IMR-90 (cell line): ENCODE measurements at regions not wholly inside any gene's neighbourhood (a gene's known extent, or its start where the extent isn't known, plus 50 kb on each side); places are given as distances from the start of the nearest gene placed in this dataset.

Experiments used
- ATAC-seq: fragments of 200-7000 bp; cut with Tn5 transposase; 2 replicates; pipeline ENCODE4 v1.9.1; 2020; ENCODE audit warnings: low read depth, mild to moderate bottlenecking, moderate library complexity
- BruUV-seq: library from RNA; stranded (reverse); fragments of 400-500 nt; replicated peaks from 2 replicates; lab custom pipeline; 2021; lab: Mats Ljungman, UMichigan
- CTCF ChIA-PET: fragments of 300-600 bp; formaldehyde crosslinking; extraction: SDS; loops from one replicate; lab custom pipeline; 2021; ENCODE audit warnings: antibody characterized with exemption; lab: Yijun Ruan, JAX
- POLR2A ChIA-PET: fragments of 300-600 bp; sonication (Branson Sonifier 250); formaldehyde crosslinking; loops from one replicate; lab custom pipeline; 2022; ENCODE audit warnings: antibody characterized with exemption; ENCODE audit not compliant: unreplicated experiment; lab: Charles Lee
- DNase-seq: peaks from one replicate; pipeline ENCODE4 v3.0.0; 2013
- H2AFZ ChIP-seq: replicated peaks from 2 replicates; pipeline ENCODE3; 2013; ENCODE audit warnings: low read length, mild to moderate bottlenecking; ENCODE audit not compliant: poor library complexity
- H2AK5ac ChIP-seq: 2 replicates; pipeline ENCODE4 v1.6.1; 2013; ENCODE audit warnings: low read depth, low read length, inconsistent platforms
- H2AK9ac ChIP-seq: replicated peaks from 2 replicates; pipeline ENCODE3; 2013; ENCODE audit warnings: mild to moderate bottlenecking, low read depth, low read length, moderate library complexity; ENCODE audit not compliant: poor library complexity
- H2BK120ac ChIP-seq: 2 replicates; pipeline ENCODE4 v1.6.1; 2013; ENCODE audit warnings: low read depth, low read length, inconsistent platforms
- H2BK15ac ChIP-seq: 3 replicates; pipeline ENCODE4 v1.6.1; 2013; ENCODE audit warnings: low read depth, low read length, inconsistent platforms
- H2BK20ac ChIP-seq: 2 replicates; pipeline ENCODE4 v1.6.1; 2013; ENCODE audit warnings: low read depth, mild to moderate bottlenecking, inconsistent platforms, low read length, moderate library complexity
- H2BK5ac ChIP-seq: 2 replicates; pipeline ENCODE4 v1.6.1; 2013; ENCODE audit warnings: mild to moderate bottlenecking, low read depth, low read length, inconsistent platforms; ENCODE audit not compliant: poor library complexity, severe bottlenecking
- H3K14ac ChIP-seq: replicated peaks from 2 replicates; pipeline ENCODE4 v1.6.1; 2013; ENCODE audit warnings: low read depth, low read length, inconsistent platforms
- H3K18ac ChIP-seq: 2 replicates; pipeline ENCODE4 v1.6.1; 2013; ENCODE audit warnings: low read depth, low read length, control low read depth
- H3K23ac ChIP-seq: 2 replicates; pipeline ENCODE4 v1.6.1; 2013; ENCODE audit warnings: low read depth, low read length, inconsistent platforms
- H3K27ac ChIP-seq: 2 replicates; pipeline ENCODE4 v1.5.1; 2013; ENCODE audit warnings: mild to moderate bottlenecking, control low read depth, low read length; ENCODE audit not compliant: insufficient read depth
- H3K27me3 ChIP-seq: 2 replicates; pipeline ENCODE4 v1.6.1; 2013; ENCODE audit warnings: low read length; ENCODE audit not compliant: control insufficient read depth, insufficient read depth
- H3K36me3 ChIP-seq: 2 replicates; pipeline ENCODE4 v1.6.1; 2013; ENCODE audit warnings: low read length, mixed read lengths; ENCODE audit not compliant: control insufficient read depth, insufficient read depth
- H3K4ac ChIP-seq: 2 replicates; pipeline ENCODE4 v1.6.1; 2013; ENCODE audit warnings: low read depth, low read length, inconsistent platforms
- H3K4me1 ChIP-seq: 2 replicates; pipeline ENCODE4 v1.6.1; 2013; ENCODE audit warnings: low read length, mixed read lengths; ENCODE audit not compliant: control insufficient read depth, insufficient read depth
- H3K4me2 ChIP-seq: 2 replicates; pipeline ENCODE4 v1.6.1; 2013; ENCODE audit warnings: low read depth, mild to moderate bottlenecking, control low read depth, low read length, moderate library complexity
- H3K4me3 ChIP-seq: 2 replicates; pipeline ENCODE4 v1.5.1; 2013; ENCODE audit warnings: low read depth, mild to moderate bottlenecking, control low read depth, low read length, moderate library complexity; ENCODE audit not compliant: insufficient read depth
- H3K56ac ChIP-seq: 2 replicates; pipeline ENCODE4 v1.6.1; 2013; ENCODE audit warnings: low read length, inconsistent platforms; ENCODE audit not compliant: insufficient read depth; ENCODE audit errors: extremely low read depth
- H3K79me1 ChIP-seq, 2 experiments: 2 replicates each; pipeline ENCODE4 v1.6.1; 2013; ENCODE audit warnings: low read length in 2 of 2, inconsistent platforms in 1 of 2, low read depth in 1 of 2
- H3K9ac ChIP-seq: 2 replicates; pipeline ENCODE4 v1.6.1; 2013; ENCODE audit warnings: low read depth, low read length, control low read depth
- H3K9me1 ChIP-seq: 2 replicates; pipeline ENCODE4 v1.6.1; 2013; ENCODE audit warnings: low read length, inconsistent platforms; ENCODE audit not compliant: insufficient read depth
- H3K9me3 ChIP-seq: 2 replicates; pipeline ENCODE4 v1.6.1; 2013; ENCODE audit warnings: low read length; ENCODE audit not compliant: control insufficient read depth, insufficient read depth
- H4K20me1 ChIP-seq: 2 replicates; pipeline ENCODE4 v1.6.1; 2013; ENCODE audit warnings: low read length, inconsistent platforms; ENCODE audit not compliant: insufficient read depth
- H4K5ac ChIP-seq: 2 replicates; pipeline ENCODE4 v1.6.1; 2013; ENCODE audit warnings: mild to moderate bottlenecking, low read depth, low read length, control low read depth
- H4K8ac ChIP-seq, 2 experiments: 2 replicates each; pipeline ENCODE4 v1.6.1; 2013; ENCODE audit warnings: low read depth in 2 of 2, low read length in 2 of 2, control low read depth in 1 of 2, inconsistent platforms in 1 of 2
- H4K91ac ChIP-seq: 2 replicates; pipeline ENCODE4 v1.6.1; 2013; ENCODE audit warnings: low read depth, low read length, inconsistent platforms; ENCODE audit not compliant: insufficient read depth
- CEBPB ChIP-seq: IDR thresholded peaks from 2 replicates; pipeline ENCODE4 v1.6.1; 2012; ENCODE audit warnings: low read depth, low read length, improper control_type of control experiment
- CHD1 ChIP-seq: IDR thresholded peaks from 2 replicates; pipeline ENCODE4 v1.6.1; 2012; ENCODE audit warnings: low read depth, low read length, improper control_type of control experiment
- CTCF ChIP-seq: conservative IDR thresholded peaks from 2 replicates; pipeline ENCODE4 v1.5.1; 2012; ENCODE audit warnings: mild to moderate bottlenecking, low read depth, low read length, improper control_type of control experiment
- MAFK ChIP-seq: IDR thresholded peaks from 2 replicates; pipeline ENCODE4 v1.6.1; 2012; ENCODE audit warnings: low read depth, low read length, improper control_type of control experiment
- MAZ ChIP-seq: IDR thresholded peaks from 2 replicates; pipeline ENCODE4 v1.6.1; 2012; ENCODE audit warnings: low read depth, mild to moderate bottlenecking, low read length, improper control_type of control experiment, moderate library complexity, borderline replicate concordance
- MXI1 ChIP-seq: IDR thresholded peaks from 2 replicates; pipeline ENCODE4 v1.6.1; 2012; ENCODE audit warnings: low read depth, mild to moderate bottlenecking, low read length, moderate library complexity, borderline replicate concordance
- NFE2L2 ChIP-seq: fragments of 150-350 bp; IDR thresholded peaks from 2 replicates; pipeline ENCODE4 v1.6.1; 2016; ENCODE audit warnings: low read depth, mild to moderate bottlenecking, low read length
- POLR2A ChIP-seq: IDR thresholded peaks from 2 replicates; pipeline ENCODE4 v1.6.1; 2012; ENCODE audit warnings: mild to moderate bottlenecking, low read depth, low read length
- RAD21 ChIP-seq: IDR thresholded peaks from 2 replicates; pipeline ENCODE4 v1.6.1; 2012; ENCODE audit warnings: low read length, improper control_type of control experiment
- RCOR1 ChIP-seq: IDR thresholded peaks from 2 replicates; pipeline ENCODE4 v1.6.1; 2012; ENCODE audit warnings: mild to moderate bottlenecking, low read length, improper control_type of control experiment; ENCODE audit not compliant: insufficient replicate concordance
- RFX5 ChIP-seq: IDR thresholded peaks from 2 replicates; pipeline ENCODE4 v1.8.0; 2012; ENCODE audit warnings: low read depth, mild to moderate bottlenecking, low read length, moderate library complexity
- SMC3 ChIP-seq: fragments of 150-350 bp; IDR thresholded peaks from 2 replicates; pipeline ENCODE4 v1.6.1; 2016; ENCODE audit warnings: low read depth, mild to moderate bottlenecking, antibody characterized with exemption, low read length, moderate library complexity
- WGBS, 2 experiments: methylation state at CpG; one replicate each; pipeline versions ENCODE4 v1.1.5 to v1.1.7; 2013; ENCODE audit warnings: missing lambda C conversion rate in 2 of 2; ENCODE audit not compliant: insufficient read length in 1 of 2; ENCODE audit errors: extremely low coverage in 2 of 2; 5-methylcytosine and 5-hydroxymethylcytosine counted together
- dilution Hi-C: fragments of 300-500 bp; cut with HindIII; formaldehyde crosslinking; loops from one replicate; pipeline ENCODE4 v1.14.3; 2018; ENCODE audit warnings: low sequenced_read_pairs; ENCODE audit not compliant: unreplicated experiment
- in situ Hi-C: fragments of 300-500 bp; cut with MboI; formaldehyde crosslinking; loops from 3 replicates; pipeline ENCODE4 v1.14.3; 2019; ENCODE audit warnings: low sequenced_read_pairs, inconsistent platforms, mixed read lengths
- intact Hi-C: fragments of 100-400 bp; cut with micrococcal nuclease; formaldehyde crosslinking; loops from 2 replicates; pipeline ENCODE4 v1.10.0; 2022
- TF ChIP-seq, protein P1 (sequence below): fragments of 150-350 bp; IDR thresholded peaks from 2 replicates; pipeline ENCODE4 v1.6.1; 2016; ENCODE audit warnings: low read depth, mild to moderate bottlenecking, low read length, moderate library complexity, borderline replicate concordance
- TF ChIP-seq, protein P2 (sequence below): fragments of 150-350 bp; IDR thresholded peaks from 2 replicates; pipeline ENCODE4 v1.6.1; 2017; ENCODE audit warnings: mild to moderate bottlenecking, antibody characterized with exemption, low read length, low read depth

DNA sequence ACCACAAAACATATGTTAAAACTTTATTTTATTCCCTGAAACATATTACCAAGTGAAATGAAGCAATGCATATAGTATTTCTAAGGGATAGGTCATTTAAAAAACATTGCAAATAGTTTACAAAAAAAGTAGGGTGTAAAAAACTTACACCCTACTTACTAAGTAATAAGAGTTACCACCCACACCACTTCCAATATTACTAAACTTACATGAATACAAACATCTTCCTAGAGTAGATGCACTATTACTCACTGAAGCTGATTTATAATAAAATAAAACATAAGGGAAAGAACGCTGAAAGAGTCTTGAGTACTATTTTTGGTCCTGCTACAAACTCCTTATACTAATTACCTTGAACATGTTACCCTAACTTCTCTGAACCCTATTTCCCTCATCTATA is 289.4 kb downstream of the HINT1 start:
- WGBS, 2 experiments = no CpG with 5 or more reads among the region's 1 CpG
- H3K36me3 ChIP-seq = no peaks in the 10 kb centered on the region
- dilution Hi-C loops = no loop called here
- H2AK9ac ChIP-seq = no peak overlapping the region
- no peak overlapping the region for H4K8ac ChIP-seq
- DNase-seq = no peak
- H2AK5ac ChIP-seq = no peak overlapping the region
- no peak overlapping the region for H3K4me2 ChIP-seq
- no peaks in the 10 kb centered on the region for H4K20me1 ChIP-seq
- no peak overlapping the region for H4K5ac ChIP-seq
- H3K27me3 ChIP-seq = no peaks in the 10 kb centered on the region
- H3K4me1 ChIP-seq = no peaks in the 10 kb centered on the region
- no peak overlapping the region for H3K23ac ChIP-seq
- H3K4me3 ChIP-seq = no peak overlapping the region
- no peak for ATAC-seq
- no peak overlapping the region for H3K14ac ChIP-seq
- H2BK5ac ChIP-seq = no peak overlapping the region
- H2BK120ac ChIP-seq = no peak overlapping the region
- no peak overlapping the region for H2BK20ac ChIP-seq
- H2AFZ ChIP-seq = no peak overlapping the region
- intact Hi-C loops = no loop called here
- H3K18ac ChIP-seq = no peak overlapping the region
- TF ChIP-seq RAD21 = no peak
- TF ChIP-seq RFX5 = no peak
- TF ChIP-seq, protein P1, sequence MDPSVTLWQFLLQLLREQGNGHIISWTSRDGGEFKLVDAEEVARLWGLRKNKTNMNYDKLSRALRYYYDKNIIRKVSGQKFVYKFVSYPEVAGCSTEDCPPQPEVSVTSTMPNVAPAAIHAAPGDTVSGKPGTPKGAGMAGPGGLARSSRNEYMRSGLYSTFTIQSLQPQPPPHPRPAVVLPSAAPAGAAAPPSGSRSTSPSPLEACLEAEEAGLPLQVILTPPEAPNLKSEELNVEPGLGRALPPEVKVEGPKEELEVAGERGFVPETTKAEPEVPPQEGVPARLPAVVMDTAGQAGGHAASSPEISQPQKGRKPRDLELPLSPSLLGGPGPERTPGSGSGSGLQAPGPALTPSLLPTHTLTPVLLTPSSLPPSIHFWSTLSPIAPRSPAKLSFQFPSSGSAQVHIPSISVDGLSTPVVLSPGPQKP = no peak
- no peak for TF ChIP-seq MXI1
- TF ChIP-seq MAFK = no peak
- TF ChIP-seq CTCF = no peak
- no peak for TF ChIP-seq NFE2L2
- TF ChIP-seq CHD1 = no peak
- no peak for TF ChIP-seq CEBPB
- TF ChIP-seq, protein P2, sequence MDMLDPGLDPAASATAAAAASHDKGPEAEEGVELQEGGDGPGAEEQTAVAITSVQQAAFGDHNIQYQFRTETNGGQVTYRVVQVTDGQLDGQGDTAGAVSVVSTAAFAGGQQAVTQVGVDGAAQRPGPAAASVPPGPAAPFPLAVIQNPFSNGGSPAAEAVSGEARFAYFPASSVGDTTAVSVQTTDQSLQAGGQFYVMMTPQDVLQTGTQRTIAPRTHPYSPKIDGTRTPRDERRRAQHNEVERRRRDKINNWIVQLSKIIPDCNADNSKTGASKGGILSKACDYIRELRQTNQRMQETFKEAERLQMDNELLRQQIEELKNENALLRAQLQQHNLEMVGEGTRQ = no peak
- no peak for TF ChIP-seq RCOR1
- no peak for TF ChIP-seq MAZ
- TF ChIP-seq SMC3 = no peak
- no peak for TF ChIP-seq POLR2A
- peaks cover 9% of the 10 kb centered on the region for H3K9me3 ChIP-seq
- no peak overlapping the region for H3K9ac ChIP-seq
- H2BK15ac ChIP-seq = no peak overlapping the region
- H3K79me1 ChIP-seq = no peaks in the 10 kb centered on the region
- no peak overlapping the region for H4K91ac ChIP-seq
- H3K56ac ChIP-seq = no peak overlapping the region
- no peak overlapping the region for H3K4ac ChIP-seq
- H3K27ac ChIP-seq = no peak overlapping the region
- in situ Hi-C loops = loop anchor here (25.0 kb wide), 1 partner anchor 537 kb away; no protein-coding TSS in a partner anchor
- POLR2A ChIA-PET = no interaction called here
- BruUV-seq = no TSS peak
- no peaks in the 10 kb centered on the region for H3K9me1 ChIP-seq
- CTCF ChIA-PET = no interaction called here
